ENCODE measurements at regions not wholly inside any gene's neighbourhood (a gene's known extent, or its start where the extent isn't known, plus 50 kb on each side); places are given as distances from the start of the nearest gene placed in this dataset.
"Not testable (repeated sequence)": the region's sequence is repeated elsewhere in the genome, so short reads cannot be mapped to it uniquely, and the experiment has no call there.

GRCh38 chr9:7739595-7739994 lies 60.0 kb downstream of the DMAC1 start:
- no peak for DNase-seq

- no peak for DNase-seq
These were observed 64.3 kb downstream of the DMAC1 start for GRCh38 chr9:7735311-7735710.

GRCh38 chr9:7730164-7730445 lies 69.5 kb downstream of the DMAC1 start:
- DNase-seq, result no peak

GRCh38 chr9:7729371-7730163 lies 70.0 kb downstream of the DMAC1 start:
- no peak for DNase-seq

GRCh38 chr9:7721291-7721690 lies 78.3 kb downstream of the DMAC1 start:
- DNase-seq, result no peak

- DNase-seq, result not testable (repeated sequence)
These were observed 86.5 kb downstream of the DMAC1 start for GRCh38 chr9:7713088-7713487.

- no peak for DNase-seq
These were observed 88.9 kb downstream of the DMAC1 start for GRCh38 chr9:7710686-7711085.

- DNase-seq, result no peak
These were observed 91.6 kb downstream of the DMAC1 start for GRCh38 chr9:7707934-7708333.

- DNase-seq, result no peak
These were observed 95.0 kb downstream of the DMAC1 start for GRCh38 chr9:7704543-7704942.

GRCh38 chr9:7691909-7692308 lies 107.7 kb downstream of the DMAC1 start:
- DNase-seq, result no peak

GRCh38 chr9:7690014-7690413 lies 109.6 kb downstream of the DMAC1 start:
- DNase-seq, result no peak

- DNase-seq, result no peak
These were observed 111.0 kb downstream of the DMAC1 start for GRCh38 chr9:7688626-7689025.

GRCh38 chr9:7676609-7677156 lies 122.9 kb downstream of the DMAC1 start:
- DNase-seq, result no peak

GRCh38 chr9:7671847-7672246 lies 127.7 kb downstream of the DMAC1 start:
- DNase-seq, result no peak

GRCh38 chr9:7668541-7668940 lies 131.0 kb downstream of the DMAC1 start:
- no peak for DNase-seq

- DNase-seq, result no peak
These were observed 133.7 kb downstream of the DMAC1 start for GRCh38 chr9:7665874-7666273.

- DNase-seq, result no peak
These were observed 139.8 kb downstream of the DMAC1 start for GRCh38 chr9:7659766-7660165.

- peak; percentile 25 for DNase-seq
These were observed 142.9 kb downstream of the DMAC1 start for GRCh38 chr9:7656636-7657035.

- no peak for DNase-seq
These were observed 146.3 kb downstream of the DMAC1 start for GRCh38 chr9:7653262-7653661.

- no peak for DNase-seq
These were observed 159.3 kb downstream of the DMAC1 start for GRCh38 chr9:7640231-7640630.

- no peak for DNase-seq
These were observed 160.1 kb downstream of the DMAC1 start for GRCh38 chr9:7639471-7639870.

GRCh38 chr9:7636838-7637467 lies 162.6 kb downstream of the DMAC1 start:
- no peak for DNase-seq

- no peak for DNase-seq
These were observed 163.3 kb downstream of the DMAC1 start for GRCh38 chr9:7636309-7636708.

- DNase-seq, result not testable (repeated sequence)
These were observed 173.0 kb downstream of the DMAC1 start for GRCh38 chr9:7626571-7627029.

- DNase-seq, result peak; percentile 46
These were observed 177.1 kb downstream of the DMAC1 start for GRCh38 chr9:7622481-7622880.
